GM19351 (cell line): ENCODE measurements at regions not wholly inside any gene's neighbourhood (a gene's known extent, or its start where the extent isn't known, plus 50 kb on each side); places are given as distances from the start of the nearest gene placed in this dataset.

Experiments
- ATAC-seq: cut with Tn5 transposase; IDR thresholded peaks from one replicate; pipeline ENCODE4 v1.9.1; 2021; ENCODE audit warnings: mild to moderate bottlenecking, moderate library complexity; ENCODE audit not compliant: unreplicated experiment

- ATAC-seq, result no peak
Measured at GRCh38 chr4:38536716-38537115, 127.3 kb upstream of the KLF3 start.

- ATAC-seq, result no peak
Measured at GRCh38 chr4:38537666-38538065, 126.3 kb upstream of the KLF3 start.

- no peak for ATAC-seq
Measured at GRCh38 chr4:38538517-38538916, 125.5 kb upstream of the KLF3 start.

GRCh38 chr4:38539501-38539900, 124.5 kb upstream of the KLF3 start:
- ATAC-seq, result no peak

- no peak for ATAC-seq
Measured at GRCh38 chr4:38547052-38547451, 116.9 kb upstream of the KLF3 start.

DNA sequence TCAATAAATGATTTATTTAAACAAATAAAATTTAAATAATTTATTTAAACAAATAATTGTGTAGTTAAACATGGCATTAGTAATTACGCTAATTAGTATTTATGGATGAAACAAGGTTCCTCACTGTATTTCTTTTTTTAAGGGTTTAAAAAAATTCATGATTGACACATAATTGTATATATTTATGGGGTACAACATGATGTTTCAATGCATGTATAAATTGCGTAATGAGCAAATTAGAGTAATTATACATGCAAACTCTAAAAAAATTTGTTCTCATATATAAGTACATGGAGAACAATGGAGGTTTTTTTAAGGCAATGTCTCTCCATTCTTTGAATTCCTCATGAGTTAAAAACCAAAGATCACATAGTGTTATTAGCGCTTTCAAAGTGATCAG, 115.7 kb upstream of the KLF3 start:
- ATAC-seq, result no peak

- no peak for ATAC-seq
Measured at GRCh38 chr4:38559374-38559773, 104.6 kb upstream of the KLF3 start.

- no peak for ATAC-seq
Measured at GRCh38 chr4:38560340-38560739, 103.7 kb upstream of the KLF3 start.

- peak; percentile 87 for ATAC-seq
Measured at GRCh38 chr4:38560768-38561558, 103.0 kb upstream of the KLF3 start.

- no peak for ATAC-seq
Measured at GRCh38 chr4:38562751-38563198, 101.2 kb upstream of the KLF3 start.

GRCh38 chr4:38563707-38564495, 100.1 kb upstream of the KLF3 start:
- no peak for ATAC-seq

DNA sequence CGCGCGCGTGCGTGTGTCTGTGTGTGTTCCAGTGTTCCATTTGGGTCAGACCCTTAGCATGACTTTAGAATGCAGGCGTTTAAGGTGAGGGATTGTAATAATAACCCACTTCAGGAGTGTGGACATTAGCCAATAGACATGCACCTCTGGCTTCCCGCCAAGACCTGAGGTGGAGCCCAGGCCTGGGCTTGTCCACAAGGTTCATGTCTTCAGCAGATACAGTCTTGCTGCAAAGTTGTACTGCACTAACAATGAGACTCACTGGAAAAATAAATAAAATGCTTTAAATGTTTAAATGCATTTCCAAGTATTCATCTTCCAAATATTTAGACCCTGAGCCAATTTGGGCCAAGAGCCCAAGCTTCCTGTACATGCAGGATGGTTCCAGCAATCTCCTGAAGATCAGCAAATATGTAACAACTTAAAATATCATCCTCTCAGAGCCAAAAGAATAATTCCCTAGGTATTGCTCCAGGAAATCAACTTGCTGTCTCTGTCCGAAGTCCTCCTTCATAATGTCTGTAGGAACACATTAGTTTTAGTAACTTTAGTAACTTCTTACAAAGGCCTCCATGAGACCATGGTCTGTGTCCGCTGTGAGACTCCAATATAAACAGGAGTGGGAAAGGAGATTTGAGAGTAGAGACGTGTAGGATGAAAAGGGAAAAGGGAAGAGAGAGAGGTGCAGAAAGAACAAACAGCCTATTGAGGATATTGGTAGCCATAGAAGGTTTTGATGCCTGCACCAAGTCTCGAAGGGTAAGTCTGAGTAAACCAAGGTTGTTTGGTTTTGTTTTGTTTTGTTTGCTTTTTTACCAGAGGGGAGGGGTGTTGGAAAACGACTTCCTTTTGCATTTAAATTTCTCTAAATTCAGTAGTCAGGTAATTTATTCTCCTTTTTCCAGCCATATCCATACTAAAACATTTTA, 98.5 kb upstream of the KLF3 start:
- no peak for ATAC-seq

DNA sequence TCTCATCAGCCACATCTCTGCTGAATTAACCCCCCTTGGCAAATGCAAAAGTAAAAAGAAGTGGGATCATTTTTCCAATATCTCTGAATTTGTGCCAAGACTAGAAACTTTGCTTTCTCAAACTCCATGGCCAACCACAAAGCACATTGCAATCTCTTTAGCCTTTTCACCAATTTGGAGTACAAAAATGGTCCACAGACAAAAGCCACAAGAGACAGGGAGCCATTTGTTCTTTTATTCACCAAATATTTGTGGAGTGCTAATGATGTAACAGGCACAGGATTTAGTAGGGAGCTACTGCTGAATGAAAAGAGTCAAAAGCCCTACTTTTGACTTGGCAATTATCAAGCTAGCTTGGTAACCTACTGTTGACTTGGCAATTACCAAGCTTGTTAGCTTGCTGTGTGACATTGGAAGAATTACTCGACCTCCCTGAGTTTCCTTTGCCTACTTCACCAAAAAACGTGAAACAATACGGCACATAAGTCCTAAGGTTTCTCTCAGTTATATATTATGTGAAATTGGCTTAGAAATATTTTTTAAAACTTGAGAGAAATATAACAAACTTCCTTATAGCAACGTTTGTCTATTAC, 97.1 kb upstream of the KLF3 start:
- ATAC-seq, result no peak

DNA sequence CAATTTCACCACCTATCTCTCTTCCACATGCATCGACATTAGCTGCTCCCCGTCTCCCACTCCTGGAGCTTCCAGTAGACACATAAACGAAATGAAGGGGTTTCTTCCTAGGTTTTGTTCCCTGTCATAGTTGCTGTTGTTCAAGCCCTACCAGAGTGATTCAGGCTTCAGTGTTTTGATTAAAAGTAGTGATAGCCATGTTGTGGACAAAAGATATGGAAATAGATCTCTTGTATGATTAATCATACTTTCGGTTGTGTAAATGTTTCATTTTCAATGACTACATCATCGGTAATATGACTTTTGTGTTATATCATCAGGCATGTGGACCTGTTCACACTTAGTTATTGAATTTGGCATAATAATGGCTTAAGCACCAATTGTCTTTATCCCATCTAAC, 96.5 kb upstream of the KLF3 start:
- ATAC-seq, result no peak

DNA sequence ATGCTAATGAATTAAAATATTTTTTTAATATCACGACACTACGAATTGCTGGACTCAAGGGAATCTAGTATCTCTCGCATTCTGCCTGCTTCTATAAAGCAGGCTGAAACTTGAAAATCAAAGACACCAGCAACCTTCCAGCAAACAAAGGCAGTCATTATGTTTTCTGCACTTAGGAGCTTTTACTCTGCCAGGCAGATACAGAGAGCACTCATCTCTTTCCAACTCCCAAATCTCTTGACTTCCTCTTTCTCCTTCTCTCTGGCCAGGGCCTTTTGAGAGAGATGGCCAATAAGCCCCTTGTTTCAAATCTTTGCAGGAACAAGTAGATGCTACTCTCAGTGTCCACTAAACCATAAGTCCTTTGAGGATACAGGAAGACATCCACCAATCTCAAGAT, 95.2 kb upstream of the KLF3 start:
- ATAC-seq, result no peak

DNA sequence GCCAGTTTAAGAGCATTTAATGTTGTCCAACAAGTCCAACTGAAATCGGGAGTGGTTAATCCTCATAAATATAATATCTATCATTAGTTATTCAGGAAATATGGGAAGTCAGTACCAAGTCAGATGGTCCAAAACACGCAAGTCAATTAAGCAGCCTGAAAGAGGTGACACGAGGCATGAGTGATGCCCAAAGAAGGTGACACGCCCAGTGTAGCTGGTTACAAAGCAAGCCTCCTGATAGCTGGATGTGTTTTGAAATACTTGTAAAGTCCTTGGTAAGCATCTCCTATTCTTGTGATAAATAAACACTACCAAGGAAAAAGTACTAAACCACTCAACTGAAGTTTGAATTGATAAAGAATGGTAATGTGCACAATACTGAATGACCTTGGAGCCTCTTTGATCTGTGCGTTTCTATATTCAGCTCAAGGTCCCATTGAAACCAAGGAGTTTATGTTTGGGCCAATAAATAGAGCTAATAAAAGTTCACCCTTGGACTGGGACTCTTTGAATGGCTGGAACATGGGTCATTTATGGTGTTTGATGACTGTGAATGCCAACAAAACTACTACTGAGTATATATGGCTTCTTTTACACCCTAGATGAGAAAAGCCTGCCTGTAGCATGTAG, 93.2 kb upstream of the KLF3 start:
- no peak for ATAC-seq

DNA sequence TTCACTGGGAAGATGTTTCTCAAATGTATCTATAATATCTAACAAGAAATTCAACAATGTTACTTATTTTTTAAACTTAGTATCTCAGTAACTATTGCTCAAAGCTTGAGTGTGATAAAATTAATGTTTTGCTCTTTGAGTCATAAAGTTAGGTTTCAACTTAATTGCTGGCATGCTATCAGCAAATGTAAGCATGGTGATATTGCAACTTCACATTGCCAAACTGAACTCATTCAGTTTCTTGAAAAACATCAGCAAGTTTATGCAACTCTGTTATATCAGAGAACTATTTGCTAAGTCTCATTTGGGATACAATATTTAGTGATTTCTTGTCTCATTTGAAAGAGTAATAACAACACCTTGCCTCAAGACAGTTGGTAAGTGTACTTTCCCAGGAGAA, 91.2 kb upstream of the KLF3 start:
- ATAC-seq, result no peak

- ATAC-seq, result no peak
Measured at GRCh38 chr4:38574559-38575333, 89.3 kb upstream of the KLF3 start.

DNA sequence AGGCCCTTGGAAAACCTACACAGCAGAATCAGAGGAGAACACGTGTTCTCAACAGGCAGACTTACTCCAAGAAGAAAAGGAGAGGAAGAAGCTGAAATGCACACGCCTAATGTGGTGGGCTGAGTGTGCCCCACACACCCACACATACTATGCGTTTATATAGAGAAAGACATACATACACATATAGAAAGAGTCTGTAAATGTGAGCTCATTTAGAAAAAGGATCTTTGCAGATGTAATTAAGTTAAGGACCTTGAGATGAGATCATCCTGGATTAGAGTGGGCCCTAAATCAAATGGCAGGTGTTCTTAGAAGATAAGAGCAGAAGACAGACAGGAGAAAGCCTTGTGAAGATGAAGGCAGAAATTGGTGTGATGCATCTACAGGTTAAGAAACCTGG, 87.2 kb upstream of the KLF3 start:
- ATAC-seq, result no peak

DNA sequence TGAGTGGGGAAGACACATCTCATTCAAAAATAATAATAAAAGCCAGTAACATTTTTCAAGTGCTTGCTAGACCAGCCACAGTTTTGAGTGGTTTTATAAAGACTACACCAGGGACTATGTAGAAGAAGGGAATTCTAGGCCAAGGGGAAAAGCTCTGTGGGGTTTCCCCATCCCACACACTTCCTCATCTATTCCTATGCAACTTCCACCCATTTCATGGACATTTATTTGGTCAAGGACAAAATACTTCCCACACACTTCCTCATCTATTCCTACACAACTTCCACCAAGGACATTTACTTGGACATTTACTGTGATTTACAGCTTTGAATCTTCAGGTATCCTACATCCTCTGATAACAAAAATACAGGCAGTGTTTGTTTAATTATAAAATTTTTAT, 86.5 kb upstream of the KLF3 start:
- ATAC-seq, result no peak
